GM12878 (cell line): ENCODE measurements at regions not wholly inside any gene's neighbourhood (a gene's known extent, or its start where the extent isn't known, plus 50 kb on each side); places are given as distances from the start of the nearest gene placed in this dataset.

Source experiments
- ATAC-seq: fragments of 200-7000 bp; cut with Tn5 transposase; 3 replicates; pipeline ENCODE4 v1.9.1; 2020; ENCODE audit warnings: mild to moderate bottlenecking, moderate library complexity
- BruUV-seq: library from RNA; stranded (reverse); fragments of 400-500 nt; replicated peaks from 2 replicates; lab custom pipeline; 2021; lab: Mats Ljungman, UMichigan
- CTCF ChIA-PET: fragments of 300-600 bp; sonication (Branson Sonifier 250); formaldehyde crosslinking; extraction: SDS; loops from one replicate; lab custom pipeline; 2021; ENCODE audit warnings: inconsistent platforms; lab: Yijun Ruan, JAX
- POLR2A ChIA-PET: fragments of 350-600 bp; formaldehyde crosslinking; extraction: SDS; loops from one replicate; lab custom pipeline; 2021; ENCODE audit warnings: inconsistent platforms; lab: Charles Lee
- RAD21 ChIA-PET: fragments of 300-600 bp; sonication (Branson Sonifier 250); formaldehyde crosslinking; loops from one replicate; lab custom pipeline; 2023; ENCODE audit warnings: antibody characterized with exemption; ENCODE audit not compliant: unreplicated experiment; lab: Charles Lee
- SMC1A ChIA-PET: fragments of 300-600 bp; sonication (Branson Sonifier 250); formaldehyde crosslinking; loops from one replicate; lab custom pipeline; 2023; ENCODE audit not compliant: unreplicated experiment, uncharacterized antibody; lab: Charles Lee
- DNase-seq: peaks from one replicate; pipeline ENCODE4 v3.0.0-alpha.2; 2011; ENCODE audit warnings: low read depth, low spot score
- FAIRE-seq: peaks from 3 replicates; lab custom pipeline; 2011; peaks lifted over from hg19 to GRCh38; lab: Jason Lieb, UNC
- H2AFZ ChIP-seq: 2 replicates; pipeline ENCODE4 v1.6.0; 2011; ENCODE audit warnings: low read depth, low read length, control low read depth; ENCODE audit not compliant: control insufficient read depth
- H3K27ac ChIP-seq: 2 replicates; pipeline ENCODE4 v1.5.1; 2011; ENCODE audit warnings: control low read depth; ENCODE audit not compliant: control insufficient read depth, insufficient read depth
- H3K27me3 ChIP-seq, 2 experiments: replicated peaks in 1 of 2; 2 replicates each; pipeline versions ENCODE4 v1.6.0 to v1.6.1; 2011; ENCODE audit warnings: low read length in 1 of 2; ENCODE audit not compliant: control insufficient read depth in 2 of 2, insufficient read depth in 2 of 2
- H3K36me3 ChIP-seq, 2 experiments: 2 replicates each; pipeline ENCODE4 v1.5.1; 2011; ENCODE audit warnings: low read length in 1 of 2; ENCODE audit not compliant: control insufficient read depth in 2 of 2, insufficient read depth in 2 of 2
- H3K4me1 ChIP-seq: 2 replicates; pipeline ENCODE4 v1.6.1; 2011; ENCODE audit warnings: mild to moderate bottlenecking, low read length, moderate library complexity, mixed read lengths; ENCODE audit not compliant: control insufficient read depth, insufficient read depth
- H3K4me2 ChIP-seq: 2 replicates; pipeline ENCODE4 v1.6.0; 2011; ENCODE audit warnings: control low read depth; ENCODE audit not compliant: control insufficient read depth, insufficient read depth
- H3K4me3 ChIP-seq: fragments of 200-600 bp; sonication (generic); 2 replicates; pipeline ENCODE4 v1.5.1; 2016
- H3K79me2 ChIP-seq: 2 replicates; pipeline ENCODE4 v1.6.0; 2011; ENCODE audit warnings: low read length; ENCODE audit not compliant: control insufficient read depth, insufficient read depth
- H3K9ac ChIP-seq: 2 replicates; pipeline ENCODE4 v1.8.0; 2011; ENCODE audit warnings: low read length, control low read depth, mixed read lengths; ENCODE audit not compliant: control insufficient read depth, insufficient read depth
- H3K9me3 ChIP-seq: replicated peaks from 3 replicates; pipeline ENCODE4 v1.5.1; 2011; ENCODE audit warnings: mild to moderate bottlenecking, low read length; ENCODE audit not compliant: control insufficient read depth, insufficient read depth
- H4K20me1 ChIP-seq: 2 replicates; pipeline ENCODE4 v1.6.0; 2011; ENCODE audit not compliant: control insufficient read depth, insufficient read depth
- BCL3 ChIP-seq: IDR thresholded peaks from 2 replicates; pipeline ENCODE4 v1.6.1; 2011; ENCODE audit warnings: borderline replicate concordance, low read depth, mild to moderate bottlenecking, moderate library complexity, low read length; ENCODE audit not compliant: insufficient read depth, poor library complexity, severe bottlenecking
- CBX3 ChIP-seq: fragments of 200-600 bp; sonication (generic); IDR thresholded peaks from 2 replicates; pipeline ENCODE4 v1.6.1; 2016; ENCODE audit warnings: low read depth, borderline replicate concordance
- ESRRA ChIP-seq: IDR thresholded peaks from 2 replicates; pipeline ENCODE4 v1.6.1; 2012; ENCODE audit warnings: mild to moderate bottlenecking, low read length, improper control_type of control experiment
- HDAC6 ChIP-seq: fragments of 200-600 bp; sonication (generic); IDR thresholded peaks from one replicate; pipeline ENCODE4 v1.8.0; 2017; ENCODE audit warnings: antibody characterized with exemption; ENCODE audit not compliant: unreplicated experiment
- IRF4 ChIP-seq: IDR thresholded peaks from 2 replicates; pipeline ENCODE4 v1.6.1; 2011; ENCODE audit warnings: low read depth, low read length
- MAX ChIP-seq: IDR thresholded peaks from 2 replicates; pipeline ENCODE4 v1.6.1; 2012; ENCODE audit warnings: low read depth, low read length, improper control_type of control experiment
- PML ChIP-seq: IDR thresholded peaks from 2 replicates; pipeline ENCODE4 v1.6.1; 2012; ENCODE audit warnings: low read length, inconsistent platforms
- SIX5 ChIP-seq: IDR thresholded peaks from 2 replicates; pipeline ENCODE4 v1.6.1; 2011; ENCODE audit warnings: mild to moderate bottlenecking, low read depth, low read length, moderate library complexity; ENCODE audit not compliant: severe bottlenecking
- SRF ChIP-seq, 2 experiments: IDR thresholded peaks; 2 replicates each; pipeline ENCODE4 v1.6.1; 2011; ENCODE audit warnings: low read depth in 2 of 2, low read length in 2 of 2, mild to moderate bottlenecking in 1 of 2, moderate library complexity in 1 of 2
- ZBED1 ChIP-seq: IDR thresholded peaks from 2 replicates; pipeline ENCODE4 v1.6.1; 2016; ENCODE audit warnings: borderline replicate concordance
- ZBTB4 ChIP-seq: fragments of 450-650 bp; formaldehyde crosslinking; IDR thresholded peaks from 2 replicates; pipeline ENCODE4 v1.4.0; 2022; ENCODE audit warnings: mild to moderate bottlenecking, moderate library complexity
- WGBS: methylation state at CpG from one replicate; pipeline ENCODE4 v1.1.6; 2016; ENCODE audit warnings: low lambda C conversion rate; ENCODE audit not compliant: insufficient replicate concordance, insufficient coverage; ENCODE audit errors: missing lambda C conversion rate; 5-methylcytosine and 5-hydroxymethylcytosine counted together
- in situ Hi-C: fragments of 300-500 bp; cut with MboI; formaldehyde crosslinking; loops from 9 replicates; pipeline ENCODE4 v1.14.3; 2018; ENCODE audit warnings: mixed read lengths
- intact Hi-C: fragments of 100-400 bp; cut with micrococcal nuclease; formaldehyde crosslinking; loops from one replicate; pipeline ENCODE4 v1.14.2; 2022; ENCODE audit not compliant: unreplicated experiment

GRCh38 chr10:107732045-107732444 lies 567.5 kb upstream of the SORCS1 start:
- Histone ChIP-seq H3K4me2 (no peak overlapping the region), H3K4me3 (no peak overlapping the region), H3K36me3 (no peaks in the 10 kb centered on the region), H3K79me2 (no peaks in the 10 kb centered on the region), H3K4me1 (no peaks in the 10 kb centered on the region), H3K9ac (no peak overlapping the region), H2AFZ (no peak overlapping the region), H3K27ac (no peak overlapping the region), H3K9me3 (no peaks in the 10 kb centered on the region; the same call in 2 of the 3 replicates), H3K27me3 (no peaks in the 10 kb centered on the region), H4K20me1 (no peaks in the 10 kb centered on the region)
- 41% methylated on average over 7 of the region's 7 CpGs for WGBS
- ATAC-seq (no peak), FAIRE-seq (no peak), DNase-seq (no peak)
- ChIA-PET POLR2A (no interaction called here), CTCF (no interaction called here), SMC1A (interaction anchor here (0.7 kb wide), 1 partner anchor 15 kb away, joined by 3 read pairs; no protein-coding TSS in a partner anchor), RAD21 (no interaction called here)
- TF ChIP-seq SRF (IDR thresholded peaks at IDR 0.05; ENCODE audit: low read depth in 2 of 2, low read length in 2 of 2): no peak
- TF ChIP-seq IRF4: no peak
- TF ChIP-seq MAX: no peak
- TF ChIP-seq ZBED1: no peak
- no peak for TF ChIP-seq ZBTB4 (CRISPR knock-in tag)
- TF ChIP-seq ESRRA: no peak
- no peak for TF ChIP-seq BCL3
- no peak for TF ChIP-seq SIX5
- TF ChIP-seq CBX3: no peak
- TF ChIP-seq PML: no peak
- no peak for TF ChIP-seq HDAC6
- no TSS peak for BruUV-seq
- in situ Hi-C loops (no loop called here), intact Hi-C loops (no loop called here)
